GM23248 (cell line): ENCODE measurements at regions not wholly inside any gene's neighbourhood (a gene's known extent, or its start where the extent isn't known, plus 50 kb on each side); places are given as distances from the start of the nearest gene placed in this dataset.

Source experiments
- EZH2 ChIP-seq: fragments of 200-600 bp; sonication (generic); IDR thresholded peaks from 2 replicates; pipeline ENCODE4 v1.6.1; 2018; ENCODE audit warnings: antibody characterized with exemption, mild to moderate bottlenecking; ENCODE audit not compliant: insufficient read depth, poor library complexity, severe bottlenecking
- EZH2phosphoT487 ChIP-seq: fragments of 200-600 bp; sonication (generic); IDR thresholded peaks from 2 replicates; pipeline ENCODE4 v1.6.1; 2018; ENCODE audit warnings: antibody characterized with exemption, moderate library complexity, mild to moderate bottlenecking, low read depth; ENCODE audit not compliant: insufficient read depth

DNA sequence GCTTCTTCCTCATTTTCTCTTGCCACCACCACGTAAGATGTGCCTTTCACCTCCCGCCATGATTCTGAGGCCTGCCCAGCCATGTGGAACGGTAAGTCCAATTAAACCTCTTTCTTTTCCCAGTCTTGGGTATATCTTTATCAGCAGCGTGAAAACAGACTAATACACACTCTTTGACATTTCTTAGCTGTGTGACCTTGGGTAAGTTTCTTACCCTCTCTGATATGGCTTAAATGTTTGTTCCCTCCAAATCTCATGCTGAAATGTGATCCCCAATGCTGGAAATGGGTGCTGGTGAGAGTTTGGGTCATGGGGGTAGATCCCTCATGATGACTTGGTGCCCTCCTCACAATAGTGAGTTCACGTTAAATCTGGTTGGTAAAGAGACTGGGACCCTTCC lies 188.8 kb upstream of the IRX4 start:
- TF ChIP-seq EZH2, result no peak
- no peak for TF ChIP-seq EZH2phosphoT487
